NOMO-1 treated with dmso at 0.1 percent for 144 hours (cell line): ENCODE measurements at regions not wholly inside any gene's neighbourhood (a gene's known extent, or its start where the extent isn't known, plus 50 kb on each side); places are given as distances from the start of the nearest gene placed in this dataset.
"Not testable (repeated sequence)": the region's sequence is repeated elsewhere in the genome, so short reads cannot be mapped to it uniquely, and the experiment has no call there.

Experiments
- DNase-seq: peaks from one replicate; lab custom pipeline; 2025; ENCODE audit not compliant: unreplicated experiment; lab: John Stamatoyannopoulos, UW

DNA sequence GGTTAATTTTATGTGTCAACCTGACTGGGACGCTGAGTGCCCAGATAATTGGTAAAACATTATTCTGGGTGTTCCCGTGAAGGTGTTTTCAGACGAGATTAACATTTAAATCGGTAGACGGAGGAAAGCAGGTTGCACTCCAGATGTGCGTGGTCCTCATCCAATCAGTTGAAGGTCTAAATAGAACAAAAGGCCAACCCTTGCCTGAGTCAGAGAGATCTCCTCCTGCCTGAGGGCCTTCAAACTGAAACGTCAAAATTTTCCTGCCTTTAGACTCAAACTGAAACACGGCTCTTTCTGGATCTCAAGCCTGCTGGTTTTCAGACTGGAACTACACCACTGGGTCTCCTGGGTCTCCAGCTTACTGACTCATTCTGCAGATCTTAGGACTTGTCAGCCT, 70.9 kb downstream of the NPIPA5 start:
- not testable (repeated sequence) for DNase-seq

- not testable (repeated sequence) for DNase-seq
Observed at GRCh38 chr16:15305889-15306288, 72.2 kb downstream of the NPIPA5 start.

GRCh38 chr16:15303667-15304324, 74.3 kb downstream of the NPIPA5 start:
- not testable (repeated sequence) for DNase-seq

GRCh38 chr16:15297104-15297503, 81.0 kb downstream of the NPIPA5 start:
- not testable (repeated sequence) for DNase-seq

DNA sequence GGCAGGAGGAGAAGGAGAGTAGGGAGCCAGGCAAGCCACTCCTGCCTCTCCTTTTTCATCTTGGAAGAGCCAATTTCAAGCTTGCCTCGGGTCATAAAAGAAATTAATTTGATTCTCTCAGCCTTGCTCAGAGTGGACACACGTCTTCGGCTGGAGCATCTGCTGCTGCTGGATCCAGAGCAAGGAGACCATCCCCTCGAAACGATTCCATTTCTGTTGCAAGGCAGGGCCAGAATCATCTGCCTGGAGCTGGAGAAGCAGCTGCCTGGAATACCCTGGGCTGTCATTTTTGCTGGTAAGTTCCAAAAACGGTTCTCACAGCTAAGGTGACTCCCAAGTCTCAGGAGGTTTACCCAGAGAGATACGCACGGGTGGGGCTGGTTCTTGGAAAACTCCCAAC, 103.3 kb downstream of the NPIPA5 start:
- not testable (repeated sequence) for DNase-seq

DNA sequence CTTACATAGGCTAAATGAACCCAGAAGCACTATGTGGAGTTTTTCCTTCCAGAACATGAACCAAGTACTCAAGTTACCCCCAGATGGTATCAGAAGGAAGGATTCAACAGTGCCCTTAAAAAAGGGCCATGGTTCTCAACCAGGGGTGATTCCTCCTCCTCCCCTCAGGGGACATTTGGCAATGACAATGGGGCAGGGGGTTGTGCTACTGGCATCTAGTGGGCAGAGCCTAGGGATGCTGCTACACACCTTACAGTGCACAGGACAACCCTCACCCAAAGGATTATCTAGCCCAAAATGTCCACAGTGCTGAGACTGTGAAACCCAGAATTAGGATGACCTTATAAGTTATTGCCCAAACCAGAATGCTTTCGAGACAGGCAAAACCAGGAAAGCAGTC, 104.1 kb downstream of the NPIPA5 start:
- not testable (repeated sequence) for DNase-seq

- not testable (repeated sequence) for DNase-seq
Observed at GRCh38 chr16:15266941-15267340, 111.2 kb downstream of the NPIPA5 start.

DNA sequence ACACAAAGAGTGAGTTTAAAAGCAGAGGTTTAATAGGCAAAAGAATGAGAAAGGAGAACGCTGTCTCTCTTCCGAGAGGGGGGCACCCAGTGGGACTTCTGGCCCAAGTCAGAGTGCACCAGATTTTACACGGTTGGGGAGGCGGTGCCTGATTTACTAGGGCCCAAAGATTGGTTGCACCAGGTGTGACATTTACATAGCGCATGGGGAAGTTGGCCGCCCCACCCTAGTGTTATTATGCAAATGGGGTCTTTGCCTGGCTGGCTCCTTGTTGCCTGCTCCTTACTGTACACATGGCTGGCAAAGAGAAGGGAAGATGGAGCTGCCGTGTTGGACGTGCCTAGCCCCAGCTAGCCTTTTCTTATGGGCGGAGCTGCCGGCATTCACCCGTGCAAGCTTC, 115.9 kb downstream of the NPIPA5 start:
- DNase-seq, result peak; percentile 31

DNA sequence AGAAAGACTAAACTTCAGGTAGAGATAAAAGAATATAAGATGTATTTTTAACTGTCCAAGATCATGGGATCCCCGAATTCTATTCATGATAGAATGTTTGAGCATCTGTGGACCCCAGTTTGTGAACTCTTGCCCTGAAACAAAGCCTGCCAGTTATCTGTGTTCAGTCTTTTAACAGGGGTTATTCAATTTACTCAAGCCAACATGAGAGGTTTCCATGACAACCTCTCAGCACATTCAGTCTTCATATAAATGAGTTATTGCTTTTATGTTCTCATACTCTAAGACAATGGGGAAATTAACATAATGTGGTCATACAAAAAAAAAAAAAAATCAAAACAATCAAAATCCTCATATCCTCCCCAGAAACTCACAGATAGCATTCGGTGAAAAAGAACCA, 130.1 kb downstream of the NPIPA5 start:
- not testable (repeated sequence) for DNase-seq

DNA sequence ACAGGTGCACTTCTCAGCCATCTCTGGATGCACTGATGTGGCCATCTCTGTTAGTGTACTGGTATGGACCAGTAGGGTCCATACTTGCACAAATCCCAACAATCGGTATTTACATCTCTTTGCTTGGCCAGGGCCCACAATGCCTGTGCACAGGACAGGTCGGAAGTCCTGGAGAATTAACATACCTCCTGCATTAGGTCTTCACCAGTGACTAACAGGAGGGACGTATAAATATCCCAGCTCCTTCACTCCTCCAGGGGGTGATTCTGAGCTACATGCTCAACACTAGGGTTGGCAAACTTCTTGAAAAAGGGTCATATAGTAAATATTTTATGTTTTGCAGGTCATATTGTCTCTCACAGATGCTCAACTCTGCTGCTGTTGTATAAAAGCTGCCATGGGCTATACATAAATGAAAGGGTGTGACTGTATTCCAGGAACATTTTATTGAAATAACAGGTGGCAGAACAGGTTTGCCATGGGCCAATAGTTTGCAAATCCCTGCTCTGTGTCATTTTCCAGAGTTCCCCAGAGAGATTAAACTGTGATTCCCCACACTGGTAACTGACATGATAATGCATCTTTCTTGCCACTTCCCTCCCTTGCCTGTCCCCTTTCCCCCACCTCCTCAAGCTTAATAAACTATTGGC, 141.3 kb downstream of the NPIPA5 start:
- DNase-seq, result not testable (repeated sequence)

- not testable (repeated sequence) for DNase-seq
Observed at GRCh38 chr16:15235140-15235539, 141.1 kb upstream of the RRN3 start.

DNA sequence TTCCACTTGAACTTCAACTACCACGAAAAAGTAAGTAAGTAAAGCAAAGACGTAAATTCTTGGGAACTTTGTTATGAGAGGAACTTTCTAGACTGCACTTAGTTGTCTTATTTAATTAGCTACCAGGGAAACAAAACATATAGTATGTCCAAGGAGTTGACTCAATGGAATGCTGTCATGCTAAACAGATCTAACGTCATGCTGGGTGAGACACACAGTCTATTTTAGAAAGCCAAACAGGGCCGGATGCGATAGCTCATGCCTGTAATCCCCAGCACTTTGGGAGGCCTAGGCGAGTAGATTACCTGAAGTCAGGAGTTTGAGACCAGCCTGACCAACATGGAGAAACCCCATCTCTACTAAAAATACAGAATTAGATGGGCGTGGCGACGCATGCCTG, 140.6 kb upstream of the RRN3 start:
- DNase-seq, result not testable (repeated sequence)

DNA sequence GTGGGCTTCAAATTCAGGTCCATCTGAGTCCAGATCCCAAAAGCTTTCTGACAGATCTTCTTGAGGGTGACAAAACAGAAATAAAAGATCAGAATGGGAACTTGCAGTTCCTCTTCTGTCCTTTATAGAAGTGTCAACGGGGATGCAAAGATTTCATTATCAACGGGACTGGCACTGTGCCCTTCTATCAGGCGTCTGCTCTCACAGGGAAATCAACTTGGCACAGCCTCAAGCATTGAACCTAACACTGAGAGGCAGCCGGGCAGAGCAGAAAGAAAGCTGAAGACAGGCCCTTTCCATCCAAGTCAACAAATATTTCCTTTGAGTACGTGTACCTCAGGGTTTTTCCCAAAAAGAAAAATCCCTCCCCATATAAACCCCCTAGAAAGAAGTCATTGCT, 136.4 kb upstream of the RRN3 start:
- not testable (repeated sequence) for DNase-seq

GRCh38 chr16:15229661-15230060, 135.6 kb upstream of the RRN3 start:
- not testable (repeated sequence) for DNase-seq

GRCh38 chr16:15224651-15225050, 130.6 kb upstream of the RRN3 start:
- not testable (repeated sequence) for DNase-seq

- DNase-seq, result not testable (repeated sequence)
Observed at GRCh38 chr16:15223398-15223797, 129.3 kb upstream of the RRN3 start.

DNA sequence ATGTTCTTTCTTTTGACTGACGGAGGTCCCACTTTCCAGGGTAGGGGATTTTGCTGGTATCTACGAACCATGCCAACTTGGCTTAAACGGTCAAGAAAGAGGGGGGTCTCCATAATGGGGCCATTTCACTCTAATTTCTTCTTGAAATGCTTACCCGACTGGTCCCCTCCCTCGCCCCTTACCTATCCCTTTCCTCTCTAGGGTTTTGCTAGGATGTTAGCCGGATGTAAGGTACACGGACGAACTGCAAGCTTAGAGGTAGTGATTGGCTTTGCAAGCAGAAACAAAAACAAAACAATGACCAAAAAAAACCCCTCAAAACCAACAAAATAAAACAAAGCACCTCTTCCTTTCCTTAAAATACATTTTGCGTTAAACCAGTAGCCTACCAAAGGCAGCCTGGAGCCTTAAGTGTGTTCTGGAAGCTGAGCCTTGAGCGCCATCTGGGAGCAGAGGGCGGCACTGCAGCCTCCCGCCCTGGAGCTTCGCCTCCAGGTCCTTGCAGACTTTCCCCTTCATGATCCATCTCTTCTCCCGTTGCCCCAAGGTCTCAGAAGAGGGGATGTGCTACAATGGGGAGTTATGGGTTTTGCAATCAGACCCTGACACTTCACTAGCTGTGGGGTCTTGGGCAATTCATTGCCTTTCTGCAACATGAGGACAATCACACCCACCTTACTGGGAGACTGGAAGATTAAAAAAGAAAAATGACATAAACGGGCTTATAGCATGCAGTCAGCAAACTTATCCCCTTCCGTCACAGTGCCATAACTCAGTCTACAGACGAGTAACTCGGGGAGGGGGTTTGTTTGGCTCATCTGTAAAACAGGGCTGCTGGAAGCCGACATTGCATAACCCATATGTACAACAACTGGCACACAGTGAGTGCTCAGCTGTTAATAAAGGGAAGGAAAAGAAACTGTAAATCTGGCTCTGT, 125.9 kb upstream of the RRN3 start:
- DNase-seq, result not testable (repeated sequence)

GRCh38 chr16:15218856-15219500, 124.9 kb upstream of the RRN3 start:
- DNase-seq, result not testable (repeated sequence)

GRCh38 chr16:15207202-15207981, 113.3 kb upstream of the RRN3 start:
- not testable (repeated sequence) for DNase-seq

DNA sequence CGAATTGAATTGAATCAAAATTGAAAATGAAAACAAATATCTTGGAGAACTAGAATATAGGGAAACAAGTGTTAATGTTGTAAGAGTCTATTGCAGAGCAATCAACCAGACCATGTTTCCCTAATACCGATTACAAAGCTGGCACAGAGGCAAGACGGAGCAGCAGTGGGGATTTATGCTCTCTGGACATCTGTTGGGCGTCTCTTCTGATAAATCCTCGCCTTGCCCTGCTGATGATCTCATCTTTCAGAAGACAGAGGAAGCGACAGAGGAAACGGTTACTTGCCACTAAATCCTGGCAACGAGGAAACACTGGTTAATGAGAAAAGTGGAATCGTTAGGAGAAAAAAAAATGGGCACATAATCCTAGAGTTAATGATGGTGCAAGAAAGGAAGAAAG, 112.4 kb upstream of the RRN3 start:
- not testable (repeated sequence) for DNase-seq
